ENCODE measurements at regions not wholly inside any gene's neighbourhood (a gene's known extent, or its start where the extent isn't known, plus 50 kb on each side); places are given as distances from the start of the nearest gene placed in this dataset.

GRCh38 chr16:85419503-85420408, 193.4 kb upstream of the GSE1 start:
- DNase-seq (ENCODE audit: low read depth in 2 of 3, low spot score in 2 of 3): no peak

GRCh38 chr16:85420501-85421337, 192.4 kb upstream of the GSE1 start:
- DNase-seq (ENCODE audit: low read depth in 2 of 3, low spot score in 2 of 3): peak; percentile 50 to 80 (median 78)

- no peak for DNase-seq (ENCODE audit: low read depth in 2 of 3, low spot score in 2 of 3)
Measured at GRCh38 chr16:85421338-85422195, 191.6 kb upstream of the GSE1 start.

- DNase-seq (ENCODE audit: low read depth in 2 of 3, low spot score in 2 of 3): no peak
Measured at GRCh38 chr16:85422196-85422631, 190.9 kb upstream of the GSE1 start.

- DNase-seq (ENCODE audit: low read depth in 2 of 3, low spot score in 2 of 3): no peak
Measured at GRCh38 chr16:85422632-85423550, 190.2 kb upstream of the GSE1 start.

- DNase-seq (ENCODE audit: low read depth in 2 of 3, low spot score in 2 of 3): no peak
Measured at GRCh38 chr16:85423631-85424030, 189.5 kb upstream of the GSE1 start.

- DNase-seq (ENCODE audit: low read depth in 2 of 3, low spot score in 2 of 3): no peak
Measured at GRCh38 chr16:85424260-85425073, 188.7 kb upstream of the GSE1 start.

GRCh38 chr16:85425074-85425662, 188.0 kb upstream of the GSE1 start:
- no peak for DNase-seq (ENCODE audit: low read depth in 2 of 3, low spot score in 2 of 3)

GRCh38 chr16:85426806-85427205, 186.3 kb upstream of the GSE1 start:
- DNase-seq (ENCODE audit: low read depth in 2 of 3, low spot score in 2 of 3): no peak

GRCh38 chr16:85428168-85428898, 184.8 kb upstream of the GSE1 start:
- DNase-seq (ENCODE audit: low read depth in 2 of 3, low spot score in 2 of 3): no peak

- no peak for DNase-seq (ENCODE audit: low read depth in 2 of 3, low spot score in 2 of 3)
Measured at GRCh38 chr16:85428899-85429775, 184.0 kb upstream of the GSE1 start.

- no peak for DNase-seq (ENCODE audit: low read depth in 2 of 3, low spot score in 2 of 3)
Measured at GRCh38 chr16:85429776-85430522, 183.2 kb upstream of the GSE1 start.

- DNase-seq (ENCODE audit: low read depth in 2 of 3, low spot score in 2 of 3): no peak
Measured at GRCh38 chr16:85430523-85431421, 182.3 kb upstream of the GSE1 start.

- no peak for DNase-seq (ENCODE audit: low read depth in 2 of 3, low spot score in 2 of 3)
Measured at GRCh38 chr16:85431431-85432124, 181.5 kb upstream of the GSE1 start.

- no peak for DNase-seq (ENCODE audit: low read depth in 2 of 3, low spot score in 2 of 3)
Measured at GRCh38 chr16:85432606-85433005, 180.5 kb upstream of the GSE1 start.

All from activated CD8-positive, alpha-beta memory T cell treated with anti-CD3 and anti-CD28 coated beads for 48 hours (primary cell).